KMS-11 (cell line): ENCODE measurements at regions not wholly inside any gene's neighbourhood (a gene's known extent, or its start where the extent isn't known, plus 50 kb on each side); places are given as distances from the start of the nearest gene placed in this dataset.

Source experiments
- H2AFZ ChIP-seq: fragments of 200-600 bp; sonication (generic); 2 replicates; pipeline ENCODE4 v1.6.1; 2016; ENCODE audit warnings: antibody characterized with exemption, mixed run types, low read depth
- H3K27ac ChIP-seq: fragments of 200-600 bp; sonication (generic); 2 replicates; pipeline ENCODE4 v1.6.1; 2016; ENCODE audit warnings: mild to moderate bottlenecking, mixed run types
- H3K27me3 ChIP-seq: fragments of 200-600 bp; sonication (generic); 2 replicates; pipeline ENCODE4 v1.6.1; 2017; ENCODE audit warnings: mild to moderate bottlenecking, low read depth, mixed run types, moderate library complexity; ENCODE audit not compliant: insufficient read depth
- H3K36me3 ChIP-seq: fragments of 200-600 bp; sonication (generic); 2 replicates; pipeline ENCODE4 v1.6.1; 2017; ENCODE audit warnings: mild to moderate bottlenecking, mixed run types; ENCODE audit not compliant: insufficient read depth
- H3K4me1 ChIP-seq: fragments of 200-600 bp; sonication (generic); 2 replicates; pipeline ENCODE4 v1.6.1; 2016; ENCODE audit warnings: mild to moderate bottlenecking, low read depth, mixed run types; ENCODE audit not compliant: poor library complexity, severe bottlenecking
- H3K4me2 ChIP-seq: fragments of 200-600 bp; sonication (generic); 2 replicates; pipeline ENCODE4 v1.7.0; 2016; ENCODE audit warnings: mild to moderate bottlenecking, mixed run types
- H3K4me3 ChIP-seq: fragments of 200-600 bp; sonication (generic); IDR thresholded peaks from 2 replicates; pipeline ENCODE4 v1.6.1; 2017; ENCODE audit warnings: low read depth, low read length, mixed read lengths; ENCODE audit not compliant: insufficient read depth
- H3K79me2 ChIP-seq: fragments of 200-600 bp; sonication (generic); 2 replicates; pipeline ENCODE4 v1.6.1; 2016; ENCODE audit warnings: low read depth, mixed run types; ENCODE audit not compliant: insufficient read depth
- H3K9ac ChIP-seq: fragments of 200-600 bp; sonication (generic); 2 replicates; pipeline ENCODE4 v1.6.1; 2016; ENCODE audit warnings: mild to moderate bottlenecking, mixed run types
- H4K20me1 ChIP-seq: fragments of 200-600 bp; sonication (generic); 2 replicates; pipeline ENCODE4 v1.6.1; 2016; ENCODE audit warnings: mild to moderate bottlenecking, mixed run types; ENCODE audit not compliant: insufficient read depth
- CTCF ChIP-seq: fragments of 200-600 bp; sonication (generic); conservative IDR thresholded peaks from 2 replicates; pipeline ENCODE4 v1.6.1; 2017; ENCODE audit warnings: low read depth, mild to moderate bottlenecking, antibody characterized with exemption, low read length, moderate library complexity, mixed read lengths

GRCh38 chr3:113138839-113139743 is 72.3 kb upstream of the BOC start:
- Histone ChIP-seq H3K4me1 (no peaks in the 10 kb centered on the region), H3K27me3 (no peaks in the 10 kb centered on the region), H3K27ac (no peak overlapping the region), H3K4me2 (no peak overlapping the region), H3K9ac (no peak overlapping the region), H3K4me3 (no peak overlapping the region), H4K20me1 (no peaks in the 10 kb centered on the region), H3K36me3 (no peaks in the 10 kb centered on the region), H3K79me2 (no peaks in the 10 kb centered on the region), H2AFZ (no peak overlapping the region)
- TF ChIP-seq CTCF = no peak

- no peak overlapping the region for H3K27ac ChIP-seq
- H4K20me1 ChIP-seq = no peaks in the 10 kb centered on the region
- H3K36me3 ChIP-seq = no peaks in the 10 kb centered on the region
Observed at GRCh38 chr3:113140876-113141275, 70.5 kb upstream of the BOC start.

GRCh38 chr3:113141543-113141942 is 69.8 kb upstream of the BOC start:
- no peaks in the 10 kb centered on the region for H3K36me3 ChIP-seq
- H2AFZ ChIP-seq = no peak overlapping the region
- H3K4me1 ChIP-seq = no peaks in the 10 kb centered on the region
- H3K27me3 ChIP-seq = no peaks in the 10 kb centered on the region
- no peak for TF ChIP-seq CTCF
- no peak overlapping the region for H3K9ac ChIP-seq
- H3K4me2 ChIP-seq = no peak overlapping the region
- H3K79me2 ChIP-seq = no peaks in the 10 kb centered on the region
- H4K20me1 ChIP-seq = no peaks in the 10 kb centered on the region
- no peak overlapping the region for H3K4me3 ChIP-seq
- no peak overlapping the region for H3K27ac ChIP-seq

More at GRCh38 chr3:113140876-113141275, 70.5 kb upstream of the BOC start:
- Histone ChIP-seq H3K4me1 (no peaks in the 10 kb centered on the region), H3K4me3 (no peak overlapping the region), H3K9ac (no peak overlapping the region), H3K27me3 (no peaks in the 10 kb centered on the region), H2AFZ (no peak overlapping the region), H3K4me2 (no peak overlapping the region), H3K79me2 (no peaks in the 10 kb centered on the region)
- TF ChIP-seq CTCF = no peak

GRCh38 chr3:113142476-113142875 is 68.9 kb upstream of the BOC start:
- no peak overlapping the region for H3K4me3 ChIP-seq
- no peaks in the 10 kb centered on the region for H4K20me1 ChIP-seq
- no peak overlapping the region for H3K4me2 ChIP-seq
- no peak overlapping the region for H3K27ac ChIP-seq
- no peaks in the 10 kb centered on the region for H3K79me2 ChIP-seq
- no peak overlapping the region for H3K9ac ChIP-seq
- no peaks in the 10 kb centered on the region for H3K27me3 ChIP-seq
- TF ChIP-seq CTCF = no peak
- no peaks in the 10 kb centered on the region for H3K36me3 ChIP-seq
- no peak overlapping the region for H2AFZ ChIP-seq
- no peaks in the 10 kb centered on the region for H3K4me1 ChIP-seq
